ENCODE measurements at regions not wholly inside any gene's neighbourhood (a gene's known extent, or its start where the extent isn't known, plus 50 kb on each side); places are given as distances from the start of the nearest gene placed in this dataset.
"Not testable (repeated sequence)": the region's sequence is repeated elsewhere in the genome, so short reads cannot be mapped to it uniquely, and the experiment has no call there.

DNA sequence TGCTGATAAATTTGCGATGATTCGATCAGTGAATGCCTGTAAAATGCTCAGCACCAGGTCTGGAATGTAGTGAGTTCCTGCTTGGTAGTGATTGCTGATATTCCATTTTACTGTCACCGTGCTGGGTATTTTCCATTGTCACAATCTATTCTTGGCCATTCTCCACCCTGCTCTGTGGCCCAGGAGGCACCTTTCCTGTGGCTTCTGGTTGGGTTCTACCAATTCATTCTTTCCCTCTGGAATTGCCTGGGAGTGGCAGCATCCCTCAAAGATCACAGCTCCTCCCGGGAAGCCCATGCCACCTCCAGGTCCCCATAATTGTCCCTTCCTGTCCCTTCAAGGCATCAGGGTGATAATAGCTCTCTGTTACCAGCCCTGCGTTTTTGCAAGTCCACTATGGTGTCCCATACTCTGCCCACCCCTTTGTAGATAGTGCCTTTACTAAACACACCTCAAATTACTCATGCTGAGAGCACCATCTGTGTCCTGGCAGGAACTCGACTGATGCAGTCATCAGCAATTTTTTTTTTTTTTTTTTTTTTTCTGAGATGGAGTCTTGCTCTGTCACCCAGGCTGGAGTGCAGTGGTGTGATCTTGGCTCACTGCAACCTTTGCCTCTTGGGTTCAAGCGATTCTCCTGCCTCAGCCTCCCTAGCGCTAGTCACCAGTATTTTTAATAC lies 177.8 kb upstream of the PROK2 start:
- DNase-seq, result no peak

DNA sequence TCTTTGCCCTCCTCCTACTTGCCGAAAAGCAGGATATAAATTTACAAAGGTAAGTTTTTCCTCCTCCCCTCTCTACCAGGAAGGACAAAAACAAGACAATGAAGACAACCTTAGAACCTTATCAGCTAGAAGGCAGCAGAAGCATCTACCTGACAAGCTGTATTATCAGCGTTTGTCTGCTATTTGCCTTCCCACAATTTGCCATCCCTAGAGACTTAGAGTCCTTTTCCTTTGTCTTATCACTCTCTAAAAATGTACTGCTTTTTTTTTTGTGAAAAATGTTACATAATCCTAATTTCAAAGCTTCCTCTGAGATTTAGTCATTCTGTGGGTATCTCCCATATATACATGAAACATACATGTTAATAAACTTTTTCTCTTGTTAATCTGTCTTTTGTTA lies 176.9 kb upstream of the PROK2 start:
- no peak for DNase-seq

DNA sequence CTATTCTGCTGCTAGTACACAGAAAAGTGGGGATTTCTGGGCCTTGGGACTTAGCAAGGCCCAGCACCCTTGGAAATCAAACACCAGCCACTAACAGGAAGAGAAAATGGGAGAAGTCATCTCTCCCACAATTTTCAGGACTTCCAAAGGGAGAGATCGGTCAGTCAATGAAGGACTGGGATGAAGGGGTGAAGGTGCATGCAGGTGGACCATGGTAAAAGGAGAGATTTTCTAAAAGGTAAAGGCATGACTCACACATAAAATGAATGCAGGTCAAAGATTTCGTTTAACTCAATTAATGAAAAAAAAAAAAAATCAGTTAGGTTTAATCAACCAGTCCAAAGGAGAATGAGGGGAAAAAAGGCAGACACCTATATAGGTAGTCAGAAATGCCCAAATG lies 176.4 kb upstream of the PROK2 start:
- no peak for DNase-seq

DNA sequence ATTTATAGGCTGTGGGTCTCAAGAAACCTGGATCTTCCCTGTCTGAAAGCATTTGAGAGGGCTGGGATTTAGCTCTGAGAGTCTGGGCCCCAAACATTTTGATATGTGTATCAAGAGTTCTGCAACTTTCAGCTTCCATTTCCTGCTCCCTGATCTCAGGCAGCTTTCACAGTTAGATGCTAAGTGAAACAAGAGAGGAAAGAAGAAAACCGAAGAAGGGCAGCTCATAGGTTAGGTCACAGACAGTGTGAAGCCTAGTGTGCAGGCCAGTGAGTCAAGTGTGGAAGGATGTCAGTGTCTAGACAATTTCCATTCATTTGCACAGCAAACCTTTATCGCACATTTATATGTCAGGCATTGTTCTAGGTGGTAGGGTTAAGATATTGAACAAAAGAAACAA lies 173.6 kb upstream of the PROK2 start:
- DNase-seq, result no peak

DNA sequence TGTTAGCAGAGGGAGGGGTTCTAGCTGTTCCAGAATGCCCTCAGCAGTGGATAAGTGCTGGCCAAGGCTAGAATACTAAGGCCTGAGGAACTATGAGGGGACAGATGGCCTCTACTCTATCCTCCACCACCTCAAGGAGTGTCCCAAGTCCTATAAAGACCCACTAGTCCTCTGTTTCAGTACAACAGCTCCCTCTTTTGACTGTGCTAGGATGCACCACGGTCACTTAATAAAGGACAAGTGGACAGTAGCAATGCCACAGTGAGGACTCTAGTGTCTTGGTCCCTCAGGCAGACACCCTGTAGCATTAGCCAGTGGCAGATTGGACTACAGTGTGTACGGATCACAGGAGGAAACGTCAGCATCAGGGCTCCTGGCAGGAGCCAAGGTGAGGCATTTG lies 171.8 kb upstream of the PROK2 start:
- no peak for DNase-seq

DNA sequence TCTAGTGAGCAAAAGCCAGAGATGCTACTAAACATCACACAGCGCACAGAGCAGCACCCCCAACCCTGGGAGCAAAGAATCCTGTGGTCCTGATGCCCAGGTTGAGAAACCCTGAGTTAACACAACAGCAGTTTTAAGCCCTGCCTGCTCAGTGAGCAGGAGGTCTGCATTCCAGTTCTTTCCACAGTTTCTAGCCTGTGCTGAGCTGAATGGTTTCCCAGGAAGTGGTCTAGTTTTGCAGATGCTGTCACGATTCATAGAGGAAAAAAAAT lies 171.1 kb upstream of the PROK2 start:
- DNase-seq, result no peak

DNA sequence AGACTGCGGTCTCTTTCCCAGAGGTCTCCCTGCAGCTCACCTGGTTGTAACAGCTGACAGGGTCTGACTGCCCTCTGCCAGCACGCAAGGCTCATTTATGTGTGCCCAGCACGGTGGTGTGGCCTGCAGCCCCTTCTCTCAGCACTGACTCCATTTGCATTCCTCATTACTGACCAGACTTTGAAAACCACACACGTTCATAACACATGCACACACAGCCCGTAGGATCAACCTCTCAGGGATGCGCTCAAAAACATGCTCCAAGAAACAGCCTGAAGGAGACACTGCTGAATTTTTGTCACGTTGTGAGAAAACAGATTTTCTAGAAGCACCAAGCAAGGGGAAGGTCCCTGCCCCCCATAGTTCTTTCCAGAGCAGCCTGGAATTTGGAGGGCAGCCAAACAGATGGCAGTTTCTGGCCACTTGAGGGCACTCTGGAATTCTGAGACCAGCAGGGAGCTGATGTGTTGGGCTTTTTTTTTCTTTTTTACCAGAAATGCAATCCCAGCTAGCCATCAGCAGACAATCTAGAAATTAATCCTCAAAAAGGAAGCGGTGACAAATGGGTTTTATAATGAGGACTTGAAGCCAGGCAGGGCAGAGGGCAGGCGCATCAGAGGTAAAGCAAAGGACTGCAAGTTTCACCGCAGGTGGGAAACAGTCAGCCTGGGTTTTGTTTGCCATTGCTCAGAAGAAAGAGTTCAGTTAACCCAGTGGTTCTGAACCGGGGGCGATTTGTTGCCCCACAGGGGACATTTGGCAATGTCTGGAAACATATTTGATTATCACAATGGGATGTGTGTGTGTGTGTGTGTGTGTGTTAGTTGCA lies 170.5 kb upstream of the PROK2 start:
- DNase-seq, result no peak

DNA sequence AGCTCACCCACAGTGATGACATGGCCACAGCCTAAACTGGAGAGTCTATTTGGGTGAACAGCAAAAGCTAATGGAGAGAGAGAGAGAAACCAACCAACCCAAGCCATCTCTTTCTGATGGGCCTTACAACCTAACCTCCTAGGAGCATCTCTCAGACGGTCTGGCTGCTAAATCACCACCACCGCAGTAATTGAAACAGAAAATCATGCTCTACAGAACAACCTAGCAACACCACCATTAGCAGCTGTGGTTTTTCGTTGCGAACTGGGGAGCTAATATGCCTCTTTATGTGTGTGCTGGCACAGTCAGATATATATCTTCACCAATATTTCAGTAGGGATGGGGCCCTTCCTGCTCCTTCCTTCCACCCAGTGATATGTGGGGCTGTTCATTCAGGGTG lies 166.9 kb upstream of the PROK2 start:
- no peak for DNase-seq

DNA sequence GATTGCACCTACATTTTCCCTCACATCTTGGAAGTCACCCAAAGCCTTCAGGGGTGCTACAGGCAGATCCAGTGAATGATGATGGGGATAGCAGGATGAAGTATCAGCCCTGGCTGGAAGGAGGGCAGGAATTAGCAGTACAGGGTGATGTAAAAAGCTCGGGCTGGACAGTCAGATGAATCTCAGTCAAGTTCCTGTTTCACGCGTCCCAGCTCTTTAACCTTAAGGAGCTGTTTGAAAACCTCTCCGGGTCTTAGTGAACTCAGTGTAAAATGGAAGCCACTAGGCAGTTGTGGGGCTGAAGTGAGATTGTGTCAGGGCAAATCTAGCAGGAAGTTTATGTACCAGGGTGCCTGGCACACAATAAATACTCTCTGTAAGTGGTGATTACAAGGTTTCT lies 166.4 kb upstream of the PROK2 start:
- no peak for DNase-seq

DNA sequence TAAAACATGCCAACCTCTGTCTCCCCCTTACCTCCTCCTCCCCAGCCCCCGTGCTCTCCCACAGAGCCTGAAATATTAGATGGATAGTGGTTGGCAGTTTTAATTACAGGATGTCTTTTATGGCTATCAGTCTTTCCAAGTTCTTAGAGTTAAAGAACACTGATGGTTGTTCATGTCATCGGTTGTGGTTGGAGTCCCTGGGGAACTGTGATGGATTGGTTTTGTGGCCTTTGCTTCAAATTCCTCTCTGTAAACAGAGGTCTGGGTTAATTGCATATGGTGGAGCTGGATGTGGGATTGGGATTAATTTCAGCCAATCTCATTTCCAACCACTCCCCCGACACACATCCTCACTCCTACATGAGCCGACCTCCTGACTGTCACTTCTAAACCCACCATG lies 164.5 kb upstream of the PROK2 start:
- DNase-seq, result no peak

DNA sequence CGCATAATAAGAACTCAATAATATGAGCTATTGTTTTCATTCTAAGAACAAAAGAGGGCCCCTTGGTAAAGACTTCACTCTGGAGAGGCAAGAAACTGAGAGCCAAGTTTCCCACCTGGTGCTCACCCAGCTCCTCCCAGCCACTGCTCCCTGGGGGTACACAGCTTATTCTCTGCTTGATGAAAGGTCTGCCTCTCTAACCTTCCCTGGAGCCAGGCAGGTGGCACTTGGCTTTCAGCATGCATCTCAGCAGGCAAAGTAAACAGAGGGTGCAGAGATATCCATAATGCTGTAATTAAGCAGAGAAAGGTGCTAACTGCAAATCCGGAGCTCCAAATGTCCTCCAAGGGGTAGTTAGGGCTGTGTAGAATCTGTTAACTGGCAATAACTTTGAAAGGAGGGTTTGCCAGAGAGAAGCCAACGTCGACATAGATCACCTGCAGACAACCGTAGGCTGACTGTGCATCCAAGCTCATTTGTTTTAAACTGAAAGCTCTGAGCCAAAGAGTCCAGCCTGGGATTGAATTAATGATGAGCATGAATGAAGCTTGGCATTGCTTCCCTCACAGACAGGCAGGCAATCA lies 159.6 kb upstream of the PROK2 start:
- no peak for DNase-seq

DNA sequence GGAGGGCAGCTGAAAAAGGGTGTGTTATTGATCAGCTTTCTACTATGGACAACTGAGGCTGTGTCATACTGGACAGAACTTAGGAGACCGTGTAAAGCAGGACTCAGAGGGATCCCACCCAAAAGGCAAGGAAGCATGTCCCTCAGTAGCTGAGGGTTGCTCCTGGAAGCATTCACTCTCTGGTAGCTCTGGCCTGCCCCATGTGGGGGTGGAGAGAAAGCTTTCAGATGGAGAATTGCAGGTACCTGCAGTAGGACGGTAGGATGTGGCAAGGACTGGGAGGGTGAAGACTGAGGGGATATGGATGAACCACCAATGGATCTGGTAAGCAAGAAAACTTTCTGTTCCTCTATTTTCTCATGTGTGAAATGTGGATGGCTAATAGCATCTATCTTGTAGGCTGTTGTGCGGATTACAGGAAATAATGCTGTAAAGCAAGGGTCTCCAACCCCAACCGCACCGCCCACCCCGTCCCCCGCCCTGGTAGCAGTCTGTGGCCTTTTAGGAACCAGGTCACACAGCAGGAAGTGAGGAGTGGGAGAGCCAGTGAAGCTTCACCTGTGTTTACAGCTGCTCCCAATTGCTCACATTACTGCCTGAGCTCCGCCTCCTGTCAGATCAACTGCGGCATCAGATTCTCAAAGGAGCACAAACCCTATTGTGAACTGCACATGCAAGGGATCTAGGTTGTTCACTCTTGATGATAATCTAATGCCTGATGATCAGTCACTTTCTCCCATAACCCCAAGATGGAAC lies 157.7 kb upstream of the PROK2 start:
- no peak for DNase-seq

DNA sequence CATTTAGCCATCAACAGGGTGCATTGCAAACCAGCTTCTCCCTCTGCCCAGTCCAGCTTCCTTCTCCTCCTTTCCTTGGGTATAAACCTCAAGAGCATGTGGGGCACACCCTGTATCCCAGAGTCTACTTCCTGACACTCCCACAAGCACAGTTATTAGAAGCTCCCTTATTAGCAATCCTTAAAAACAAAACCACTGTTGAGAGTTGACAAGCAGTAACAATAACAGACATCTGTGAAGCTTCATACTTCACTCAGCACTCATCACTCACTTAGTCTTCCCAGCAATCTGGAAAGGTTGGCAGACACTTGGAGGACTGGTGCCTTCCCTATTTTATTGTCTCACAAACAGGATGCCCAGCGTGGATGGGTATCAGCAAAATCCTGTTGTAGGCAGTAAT lies 155.5 kb upstream of the PROK2 start:
- DNase-seq, result no peak

DNA sequence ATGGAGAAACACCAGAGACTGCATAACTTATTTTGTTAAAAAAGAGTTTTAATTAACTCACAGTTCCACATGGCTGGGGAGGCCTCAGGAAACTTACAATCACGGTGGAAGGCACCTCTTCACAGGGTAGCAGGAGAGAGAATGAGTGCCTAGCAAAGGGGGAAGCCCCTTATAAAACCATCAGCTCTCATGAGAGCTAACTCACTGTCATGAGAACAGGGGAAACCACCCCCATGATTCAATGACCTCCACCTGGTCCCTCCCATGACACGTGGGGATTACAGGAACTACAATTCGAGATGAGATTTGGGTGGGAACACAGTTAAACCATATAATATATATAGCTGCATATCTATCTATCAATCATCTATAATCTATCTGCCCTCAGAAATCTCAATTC lies 153.1 kb upstream of the PROK2 start:
- DNase-seq, result not testable (repeated sequence)

DNA sequence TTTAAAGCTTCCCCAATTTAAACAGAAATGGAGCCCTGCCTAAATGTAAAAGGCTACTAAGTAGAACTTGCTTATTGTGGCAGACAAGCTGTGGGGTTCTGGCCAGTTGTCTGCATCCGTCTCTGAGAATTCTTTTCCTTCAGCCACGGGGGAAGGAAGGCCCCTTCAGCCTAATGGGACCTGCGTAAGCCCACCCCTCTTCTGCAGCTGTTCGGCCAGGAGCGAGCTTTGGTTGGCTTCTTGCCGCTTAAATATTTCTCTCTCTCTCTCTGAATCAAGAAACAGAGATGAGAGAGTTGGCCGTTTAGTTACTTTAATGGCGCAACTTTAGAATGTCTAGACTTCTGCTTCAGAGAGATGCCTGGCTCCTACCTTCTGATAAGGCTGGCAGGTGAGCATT lies 151.7 kb upstream of the PROK2 start:
- no peak for DNase-seq

DNA sequence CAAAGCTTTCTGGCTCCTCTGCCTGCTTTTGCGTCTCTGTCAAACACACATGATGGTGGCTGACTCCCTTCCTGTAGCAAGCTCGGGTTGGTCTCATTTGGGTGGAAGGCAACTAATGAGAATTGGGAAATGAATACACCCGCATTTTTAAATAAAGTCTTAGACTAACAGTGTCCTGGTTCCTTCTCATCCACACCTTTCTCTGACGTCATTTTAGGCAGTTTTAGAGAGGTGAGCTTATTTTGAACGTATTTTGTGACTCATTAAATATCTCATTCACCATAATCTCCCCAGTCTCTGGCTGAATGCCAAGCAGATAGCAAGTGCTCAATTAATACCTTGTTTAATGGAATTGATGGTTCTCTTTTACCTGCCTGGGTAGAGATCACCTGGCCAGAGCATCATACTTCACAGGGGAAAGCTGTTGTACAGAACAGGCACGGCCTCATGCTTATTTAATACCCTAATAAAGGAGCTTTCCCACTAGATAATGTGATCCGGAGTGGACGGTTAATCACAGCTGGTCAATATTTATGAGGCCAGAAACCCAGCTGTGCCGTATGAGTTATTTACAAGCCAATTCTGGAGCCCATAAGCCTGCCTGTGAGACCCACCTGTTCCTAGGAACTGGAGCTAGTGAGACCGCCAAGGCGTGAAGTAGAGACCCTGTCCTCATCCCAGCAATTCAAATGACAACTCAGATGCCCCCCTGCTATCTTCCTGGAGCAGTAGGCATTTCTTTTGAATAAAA lies 149.7 kb upstream of the PROK2 start:
- DNase-seq, result no peak

DNA sequence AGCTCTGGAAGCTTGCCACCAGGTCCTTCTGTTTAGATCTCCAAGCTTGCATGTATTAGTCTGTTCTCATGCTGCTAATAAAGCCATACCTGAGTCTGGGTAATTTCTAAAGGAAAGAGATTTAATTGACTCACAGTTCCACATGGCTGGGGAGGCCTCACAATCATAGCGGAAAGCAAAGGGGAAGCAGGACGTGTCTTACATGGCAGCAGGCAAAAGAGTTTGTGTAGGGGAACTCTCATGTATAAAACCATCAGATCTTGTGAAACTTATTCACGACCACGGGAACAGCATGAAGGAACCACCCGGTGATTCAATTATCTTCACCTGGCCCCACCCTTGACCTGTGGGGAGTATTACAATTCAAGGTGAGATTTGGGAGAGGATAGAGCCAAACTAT lies 147.0 kb upstream of the PROK2 start:
- DNase-seq, result no peak

DNA sequence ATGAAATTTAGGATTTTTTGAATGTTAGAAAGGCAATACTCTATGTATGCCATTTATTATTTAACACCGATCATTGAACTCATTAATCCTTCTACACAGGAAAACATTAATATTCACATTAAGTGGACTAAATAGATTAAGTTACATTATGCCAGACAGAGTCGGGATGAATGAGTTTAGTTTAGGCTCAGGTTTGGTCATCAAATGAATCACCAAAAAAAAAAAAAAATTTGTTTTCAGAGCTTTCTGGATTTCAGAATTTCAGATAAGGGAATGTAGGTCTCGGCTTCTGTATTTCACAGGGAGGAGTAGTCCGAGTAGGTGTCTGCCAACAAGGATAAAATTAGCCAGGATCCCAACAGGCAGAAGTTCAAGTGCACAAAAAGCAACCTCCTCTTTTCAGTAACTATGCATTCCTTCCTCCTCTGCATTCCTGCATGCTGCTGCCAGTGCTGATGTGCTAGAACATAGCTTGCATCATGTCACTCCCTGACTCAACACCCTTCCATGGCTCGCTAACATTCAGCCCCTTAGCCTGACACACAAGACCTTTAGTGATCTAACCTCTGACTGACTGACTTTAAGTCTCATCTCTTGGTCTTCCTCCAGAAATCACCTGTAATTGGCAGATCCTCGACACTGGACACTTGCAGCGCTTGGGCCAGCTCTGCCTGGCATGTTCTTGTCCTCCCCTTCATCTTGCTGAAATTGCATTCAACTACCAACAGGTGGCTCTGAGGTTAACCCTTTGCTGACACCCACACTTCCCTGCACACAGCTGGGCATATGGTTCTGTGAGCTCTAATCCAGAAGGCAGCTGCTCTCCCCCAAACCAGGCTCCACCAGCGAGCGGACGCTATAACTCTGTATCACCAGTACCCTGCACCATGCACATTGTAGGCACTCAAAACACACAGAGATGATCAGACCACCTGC lies 145.4 kb upstream of the PROK2 start:
- DNase-seq, result no peak

DNA sequence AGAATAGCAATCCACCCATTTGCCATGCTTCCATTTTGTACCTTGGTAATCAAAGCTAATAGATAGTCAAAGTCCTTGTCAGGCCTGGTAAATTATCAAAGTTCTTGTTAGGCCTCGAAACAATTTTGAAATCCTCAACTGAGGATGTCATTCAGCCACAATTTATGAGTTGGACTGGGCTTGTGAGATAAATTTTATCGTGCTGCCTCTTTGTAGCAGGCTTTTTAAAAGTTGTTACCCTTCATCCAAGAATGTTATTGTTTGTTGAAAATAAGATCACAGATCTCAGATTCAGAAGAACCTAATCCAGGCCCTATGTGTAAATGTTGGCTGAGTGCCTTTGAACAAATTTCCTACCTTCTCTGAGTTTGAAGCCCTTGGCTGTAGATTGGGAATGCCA lies 143.3 kb upstream of the PROK2 start:
- no peak for DNase-seq

DNA sequence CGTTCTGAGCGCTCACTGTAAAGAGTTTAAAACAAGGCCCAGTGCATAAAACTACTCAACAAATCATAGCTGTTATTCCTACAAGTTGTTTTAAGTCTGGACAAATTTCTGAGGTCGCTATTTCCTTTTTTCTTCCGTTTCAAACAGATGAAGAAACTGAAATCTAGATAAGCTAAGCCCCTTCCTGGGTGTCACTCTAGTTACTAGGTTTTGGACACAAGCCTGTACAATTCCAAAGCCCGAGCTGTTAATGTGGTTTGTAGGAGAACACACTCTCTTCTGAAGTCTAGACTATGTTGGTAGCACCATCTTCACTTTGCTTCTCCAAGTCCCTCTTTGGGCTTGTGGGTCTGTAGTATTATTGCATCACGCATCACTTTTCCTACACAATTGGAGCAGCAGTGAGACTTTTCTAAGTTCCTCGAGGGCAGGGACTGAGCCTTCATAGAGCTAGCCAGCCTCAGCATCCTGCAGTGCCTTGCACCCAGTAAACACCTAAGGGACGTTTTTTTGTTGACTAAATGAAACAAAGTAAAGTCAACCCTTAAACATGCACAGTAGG lies 142.6 kb upstream of the PROK2 start:
- DNase-seq, result no peak

DNA sequence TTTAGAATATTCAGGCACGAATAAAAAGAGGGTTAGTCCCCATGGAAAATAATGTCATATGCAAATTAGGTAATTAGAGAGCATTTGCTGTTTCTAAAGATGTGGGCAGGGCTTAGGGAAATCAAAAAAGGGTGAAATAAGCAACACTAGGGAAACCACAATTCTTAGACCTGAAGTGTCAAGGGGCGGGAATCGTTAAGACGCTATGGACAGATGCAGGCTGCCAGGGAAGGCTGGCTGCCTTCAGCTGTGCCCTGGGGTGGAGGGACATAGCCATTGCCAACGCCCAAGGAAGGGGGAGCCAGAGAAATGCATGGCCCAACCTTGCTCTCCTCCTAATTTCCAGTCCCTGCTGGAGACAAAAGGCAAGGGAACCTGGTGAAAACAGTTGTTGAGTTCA lies 141.7 kb upstream of the PROK2 start:
- DNase-seq, result no peak

DNA sequence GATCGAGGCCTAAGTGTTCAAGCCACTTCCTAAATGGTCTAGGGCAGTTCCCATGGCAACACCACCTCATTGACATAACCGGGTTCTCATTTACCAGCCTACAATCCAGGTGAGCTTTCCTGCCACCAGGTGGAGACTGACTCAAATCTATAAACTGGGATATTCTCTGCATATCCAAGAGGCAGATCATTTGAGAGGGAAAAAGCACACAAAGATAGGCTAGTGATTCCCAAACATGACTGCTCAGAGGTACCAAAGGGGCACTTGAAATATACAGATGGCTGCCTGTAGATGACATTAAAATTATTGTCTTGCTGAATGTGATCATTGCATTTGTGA lies 141.3 kb upstream of the PROK2 start:
- DNase-seq, result no peak
